GM19395 (cell line): ENCODE measurements at regions not wholly inside any gene's neighbourhood (a gene's known extent, or its start where the extent isn't known, plus 50 kb on each side); places are given as distances from the start of the nearest gene placed in this dataset.
A peak's percentile ranks its signal among the peaks of the same experiment; 100 is the strongest.

Source experiments
- ATAC-seq: cut with Tn5 transposase; IDR thresholded peaks from one replicate; pipeline ENCODE4 v1.9.1; 2021; ENCODE audit warnings: mild to moderate bottlenecking, moderate library complexity; ENCODE audit not compliant: unreplicated experiment

- ATAC-seq: no peak
These were observed 70.7 kb upstream of the HNRNPA3 start for GRCh38 chr2:177141866-177142265.

DNA sequence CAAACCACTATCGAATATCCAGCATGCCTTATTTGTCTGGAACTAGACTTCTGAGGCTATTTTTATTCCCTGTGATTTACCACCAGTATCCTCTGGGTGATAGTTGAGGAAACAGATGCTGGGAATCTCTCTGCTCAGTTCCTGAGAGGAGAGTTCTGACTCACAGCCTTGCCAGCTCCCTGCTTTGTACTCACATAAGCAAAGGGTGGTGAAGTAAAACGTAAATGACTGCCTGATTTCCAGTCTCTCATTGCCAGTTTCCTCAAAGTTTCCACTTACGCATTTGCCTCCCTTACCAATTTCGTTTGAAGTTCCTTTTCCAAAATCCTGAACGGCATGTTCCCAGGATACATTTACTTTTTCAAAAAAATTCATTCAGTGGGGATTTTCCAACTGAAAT, 69.2 kb upstream of the HNRNPA3 start:
- no peak for ATAC-seq

GRCh38 chr2:177147093-177147694, 65.4 kb upstream of the HNRNPA3 start:
- ATAC-seq: peak; percentile 64

DNA sequence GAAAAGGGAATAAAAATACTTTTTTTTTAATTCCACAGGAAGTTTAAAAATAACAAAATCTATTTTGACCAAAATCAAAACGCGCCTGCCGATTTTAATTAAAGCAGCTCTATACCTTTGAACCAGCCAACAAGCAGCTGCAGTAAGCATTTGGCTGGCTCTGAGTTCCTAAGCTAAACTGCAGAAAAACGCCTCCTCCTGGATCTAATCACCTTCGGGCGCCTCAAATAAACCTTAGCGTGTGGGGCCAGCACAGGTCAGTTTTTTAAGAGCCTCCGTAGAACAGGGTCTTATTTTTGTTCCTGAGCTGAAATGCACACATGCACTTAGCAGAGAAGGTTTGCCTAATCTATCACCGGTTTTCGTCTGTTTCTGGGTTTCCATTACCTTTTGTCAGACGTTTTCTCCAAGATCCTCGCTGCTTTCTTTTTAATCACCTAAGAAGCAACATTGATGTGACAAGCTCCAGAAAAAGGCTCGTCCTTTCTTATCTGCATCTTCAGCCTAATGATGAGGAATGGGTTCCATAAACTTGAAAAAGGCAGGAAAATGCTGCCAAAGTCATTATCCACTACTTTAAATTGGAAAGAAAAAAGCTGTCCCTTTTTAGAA, 64.7 kb upstream of the HNRNPA3 start:
- no peak for ATAC-seq

DNA sequence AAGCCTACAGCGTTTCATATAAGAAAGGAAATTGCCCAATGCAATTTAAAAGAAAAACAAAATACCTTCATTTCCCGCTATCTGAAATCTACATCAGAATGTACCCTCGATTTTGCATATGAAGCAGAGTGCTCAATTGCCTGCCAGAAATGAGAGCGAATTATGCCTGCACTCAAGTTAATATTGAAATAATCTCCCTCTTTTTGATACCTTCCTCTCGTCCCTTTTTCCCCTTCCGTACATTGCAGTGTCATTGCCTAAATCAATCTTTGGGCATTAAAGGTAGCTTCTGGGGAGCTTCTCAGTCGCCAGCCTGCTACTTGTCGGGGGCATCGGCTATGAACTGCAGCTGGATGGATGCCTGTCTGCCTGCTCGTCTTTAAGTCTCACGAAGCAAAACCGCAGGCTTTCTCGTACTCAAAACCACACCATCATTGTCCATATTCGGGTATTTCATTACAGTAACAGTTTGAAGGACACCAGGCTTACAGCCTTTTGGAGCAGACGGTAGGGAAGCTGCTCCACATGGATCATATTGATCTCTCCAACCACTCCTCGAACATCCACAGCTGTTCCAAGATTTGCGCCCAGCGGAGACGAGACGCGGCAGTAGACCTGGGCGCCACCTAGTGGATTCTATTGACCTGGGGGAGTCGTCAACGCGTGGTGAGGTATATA, 64.0 kb upstream of the HNRNPA3 start:
- peak; percentile 85 for ATAC-seq

- ATAC-seq: no peak
These were observed 63.5 kb upstream of the HNRNPA3 start for GRCh38 chr2:177149155-177149503.

- ATAC-seq: no peak
These were observed 58.8 kb upstream of the HNRNPA3 start for GRCh38 chr2:177153805-177154204.

- ATAC-seq: no peak
These were observed 57.8 kb upstream of the HNRNPA3 start for GRCh38 chr2:177154809-177155208.

DNA sequence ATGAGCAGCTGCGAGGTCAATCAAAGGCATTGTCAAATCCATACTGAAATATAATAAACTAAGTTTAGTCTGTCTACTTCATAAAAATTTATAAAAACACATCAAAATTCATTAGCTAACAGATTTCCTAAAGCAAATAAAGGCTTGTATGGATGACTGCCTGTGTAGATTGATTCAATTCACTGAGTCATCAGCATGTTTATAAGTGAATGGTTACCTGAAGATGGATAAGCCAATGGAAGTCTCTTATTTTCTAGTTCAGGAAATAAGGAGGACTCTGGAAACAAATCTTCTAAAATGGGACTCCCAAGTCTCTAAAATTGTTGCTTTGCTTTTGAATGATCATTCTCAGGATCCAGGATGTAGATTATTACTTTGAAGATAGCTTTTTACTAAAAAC, 57.0 kb upstream of the HNRNPA3 start:
- ATAC-seq: no peak

DNA sequence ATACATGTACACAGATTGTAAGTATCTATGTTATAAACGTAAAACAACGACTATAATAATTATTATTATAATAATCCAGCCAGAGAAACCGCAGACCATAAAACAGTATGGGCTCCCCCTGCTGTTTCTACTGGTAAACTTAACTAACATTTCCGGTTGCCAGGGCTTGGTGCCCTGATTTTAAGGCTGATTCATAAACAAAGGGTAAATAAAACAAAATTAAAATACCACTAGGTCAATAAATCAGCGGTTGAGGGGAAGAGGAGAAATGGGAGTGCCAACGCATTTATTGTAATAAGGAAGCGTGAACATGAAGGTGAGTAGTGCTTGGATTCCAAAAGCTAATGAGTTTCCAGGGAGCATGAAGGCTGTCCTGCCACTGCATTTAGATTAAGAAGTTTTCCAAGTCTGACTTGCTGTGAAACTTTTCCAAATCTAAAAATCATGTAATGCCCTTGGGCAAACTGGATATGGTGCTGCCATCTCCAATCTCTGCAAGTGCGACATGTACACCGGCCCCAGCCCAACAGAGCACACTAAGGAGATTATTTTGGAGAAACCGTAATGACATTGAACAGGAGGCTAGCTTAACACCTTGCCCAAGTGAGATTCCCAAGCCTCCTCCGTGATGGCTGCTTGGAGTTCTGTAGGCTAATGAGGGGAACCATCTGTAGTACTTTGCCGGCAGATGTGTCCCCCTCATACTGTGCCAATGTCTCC, 50.7 kb upstream of the HNRNPA3 start:
- no peak for ATAC-seq
